Right lobe of liver (tissue), 4 donors: ENCODE measurements at regions not wholly inside any gene's neighbourhood (a gene's known extent, or its start where the extent isn't known, plus 50 kb on each side); places are given as distances from the start of the nearest gene placed in this dataset.

Experiments
- CTCF ChIP-seq, 4 donors: fragments of 200-600 bp in 3 of 4; fragments of 450-650 bp in 1 of 4; IDR thresholded peaks; one replicate each; pipeline versions ENCODE4 v1.5.1 to v1.8.0; 2016 to 2022; ENCODE audit warnings: antibody characterized with exemption in 4 of 4, mild to moderate bottlenecking in 2 of 4
- POLR2A ChIP-seq: fragments of 450-650 bp; IDR thresholded peaks from one replicate; pipeline ENCODE4 v1.6.1; 2017; ENCODE audit warnings: antibody characterized with exemption, mild to moderate bottlenecking
- donor health status: DM: no; HTN: no; CAD: no.
- donor health status: DM: no; HTN: no; CAD: no.
- donor health status: DM: no; HTN: yes; CAD: no.

GRCh38 chr4:133668061-133668851, 519.2 kb downstream of the PCDH10 start:
- TF ChIP-seq POLR2A, result no peak
- no peak for TF ChIP-seq CTCF (IDR thresholded peaks at IDR 0.05)
